ENCODE measurements at regions not wholly inside any gene's neighbourhood (a gene's known extent, or its start where the extent isn't known, plus 50 kb on each side); places are given as distances from the start of the nearest gene placed in this dataset.
"Not testable (repeated sequence)": the region's sequence is repeated elsewhere in the genome, so short reads cannot be mapped to it uniquely, and the experiment has no call there.

DNA sequence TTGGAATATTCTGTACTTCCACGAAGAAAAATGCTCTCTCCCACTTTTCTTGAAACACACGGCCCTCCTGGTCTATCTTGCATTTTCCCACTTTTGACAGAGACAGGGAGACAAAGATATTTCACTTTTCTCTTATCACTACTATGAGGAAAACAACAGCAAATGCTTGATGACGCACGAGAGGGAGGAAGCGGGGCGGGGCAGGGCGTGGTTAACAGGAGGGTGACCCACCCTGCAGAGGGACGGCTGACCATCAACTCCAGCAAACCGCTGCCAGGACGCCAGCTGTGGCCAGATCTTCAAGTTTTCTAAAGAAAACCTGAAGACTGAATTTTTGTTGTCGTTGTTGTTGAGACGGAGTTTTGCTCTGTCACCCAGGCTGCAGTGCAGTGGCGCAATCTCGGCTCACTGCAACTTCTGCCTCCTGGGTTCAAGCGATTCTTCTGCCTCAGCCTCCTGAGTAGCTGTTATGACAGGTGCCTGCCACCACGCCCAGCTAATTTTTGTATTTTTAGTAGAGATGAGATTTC lies 63.8 kb downstream of the NSUN5 start:
- H3K27me3 Mint-ChIP-seq; H3K4me3 Mint-ChIP-seq; H3K27ac Mint-ChIP-seq; intact Hi-C loops (cut with micrococcal nuclease); DNase-seq; H3K9me3 Mint-ChIP-seq; POLR2A ChIA-PET; H3K36me3 Mint-ChIP-seq; CTCF ChIA-PET; H3K4me1 Mint-ChIP-seq (ENCODE audit: low read depth): not testable (repeated sequence)

DNA sequence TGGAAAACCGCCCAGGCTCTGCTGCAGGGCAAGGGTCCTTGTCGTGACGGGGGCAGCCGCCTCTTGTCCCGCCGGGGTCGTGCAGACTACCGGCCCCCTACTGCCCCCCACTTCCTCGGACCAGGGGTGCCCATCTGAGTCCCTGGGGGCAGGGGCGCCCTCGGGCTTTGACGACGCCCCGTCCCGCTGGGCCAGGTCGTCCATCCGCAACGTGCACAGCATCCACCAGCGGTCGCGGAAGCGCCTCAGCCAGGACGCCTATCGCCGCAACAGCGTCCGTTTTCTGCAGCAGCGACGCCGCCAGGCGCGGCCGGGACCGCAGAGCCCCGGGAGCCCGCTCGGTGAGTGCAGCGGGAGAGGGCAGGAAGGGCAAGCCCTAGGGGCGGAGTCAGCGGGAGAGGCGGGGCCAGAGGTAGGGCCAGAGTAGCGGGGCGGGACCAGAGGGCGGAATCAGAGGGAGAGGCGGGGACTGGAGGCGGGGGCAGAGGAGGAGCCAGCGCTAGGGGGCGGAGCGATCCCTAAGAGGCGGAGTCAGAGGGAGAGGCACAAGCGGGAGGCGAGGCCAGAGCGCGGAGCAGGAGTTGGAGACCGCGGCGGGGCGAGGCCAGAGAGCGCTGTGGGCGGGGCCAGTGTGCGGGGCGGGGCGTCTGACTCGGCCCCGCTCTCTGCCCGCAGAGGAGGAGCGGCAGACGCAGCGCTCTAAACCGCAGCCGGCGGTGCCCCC lies 73.5 kb downstream of the NSUN5 start:
- intact Hi-C loops (cut with micrococcal nuclease); POLR2A ChIA-PET; H3K4me1 Mint-ChIP-seq (ENCODE audit: low read depth); H3K9me3 Mint-ChIP-seq; H3K36me3 Mint-ChIP-seq; CTCF ChIA-PET; H3K27me3 Mint-ChIP-seq; H3K27ac Mint-ChIP-seq; H3K4me3 Mint-ChIP-seq: not testable (repeated sequence)
- DNase-seq = peak; percentile 94

DNA sequence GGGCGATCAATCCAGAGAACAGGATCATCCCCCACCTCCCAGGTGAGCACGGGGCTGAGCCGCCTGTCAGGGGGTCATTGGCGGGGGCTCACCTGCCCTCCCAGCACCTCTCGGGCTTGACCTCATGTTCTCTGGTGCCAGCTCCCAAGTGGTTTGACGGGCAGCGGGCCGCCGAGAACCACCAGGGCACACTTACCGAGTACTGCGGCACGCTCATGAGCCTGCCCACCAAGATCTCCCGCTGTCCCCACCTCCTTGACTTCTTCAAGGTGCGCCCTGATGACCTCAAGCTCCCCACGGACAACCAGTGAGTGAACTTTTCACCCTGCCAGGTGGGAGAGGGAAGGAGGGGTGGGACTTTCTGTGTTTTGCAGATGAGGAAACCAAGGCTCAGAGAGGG lies 82.9 kb downstream of the NSUN5 start:
- H3K4me3 Mint-ChIP-seq; H3K27me3 Mint-ChIP-seq; H3K27ac Mint-ChIP-seq; H3K9me3 Mint-ChIP-seq; DNase-seq; H3K36me3 Mint-ChIP-seq; CTCF ChIA-PET; intact Hi-C loops (cut with micrococcal nuclease); H3K4me1 Mint-ChIP-seq (ENCODE audit: low read depth); POLR2A ChIA-PET: not testable (repeated sequence)

DNA sequence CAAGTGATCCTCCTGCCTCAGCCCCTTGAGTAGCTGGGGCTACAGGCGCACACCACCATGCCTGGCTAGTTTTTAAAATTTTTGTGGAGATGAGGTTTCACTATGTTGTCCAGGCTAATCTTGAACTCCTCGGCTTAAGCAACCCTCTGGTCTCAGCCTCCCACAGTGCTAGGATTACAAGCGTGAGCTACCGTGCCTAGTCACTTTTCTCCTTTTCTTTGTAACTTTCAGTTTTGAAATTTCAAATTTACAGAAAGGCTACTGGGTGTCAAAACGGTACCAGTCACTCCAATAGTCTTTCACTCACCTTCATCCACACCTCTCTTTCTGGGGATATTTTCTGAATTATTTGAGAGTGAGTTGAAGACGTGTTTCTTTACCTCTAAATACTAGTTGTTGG lies 86.9 kb downstream of the NSUN5 start:
- H3K27ac Mint-ChIP-seq; H3K4me1 Mint-ChIP-seq (ENCODE audit: low read depth); H3K27me3 Mint-ChIP-seq; DNase-seq; H3K4me3 Mint-ChIP-seq; H3K9me3 Mint-ChIP-seq; POLR2A ChIA-PET; CTCF ChIA-PET; H3K36me3 Mint-ChIP-seq; intact Hi-C loops (cut with micrococcal nuclease): not testable (repeated sequence)

DNA sequence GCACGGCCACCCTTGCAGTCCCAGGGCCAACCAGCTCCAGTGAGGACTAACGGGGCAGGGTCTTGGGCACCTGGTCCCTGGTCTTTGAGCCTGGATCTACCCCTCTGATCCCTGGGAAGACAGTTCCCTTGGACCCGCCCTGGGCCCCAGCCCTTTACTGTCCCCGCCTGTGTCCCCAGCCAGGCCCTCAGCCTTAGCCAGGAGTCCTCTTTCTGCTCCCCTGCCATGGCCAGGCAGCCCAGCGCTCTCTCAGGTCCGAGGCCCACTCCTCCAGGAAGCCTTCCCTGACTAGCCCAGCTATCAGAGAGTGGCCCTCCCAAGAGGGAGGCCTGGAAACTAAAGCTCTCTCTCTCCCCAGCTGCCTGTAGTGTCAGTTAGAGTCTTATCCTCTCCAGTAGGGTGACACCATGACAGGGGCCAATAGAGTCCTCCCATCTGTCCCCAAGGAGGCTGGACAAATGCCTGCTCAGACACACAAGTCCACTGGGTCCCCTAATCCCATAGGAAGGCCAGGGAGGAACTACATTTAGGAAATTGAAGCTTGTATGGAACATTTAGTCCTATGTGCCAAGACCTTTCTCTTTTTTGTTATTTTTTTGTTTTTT lies 87.8 kb downstream of the NSUN5 start:
- H3K27me3 Mint-ChIP-seq; intact Hi-C loops (cut with micrococcal nuclease); POLR2A ChIA-PET; DNase-seq; H3K9me3 Mint-ChIP-seq; H3K4me1 Mint-ChIP-seq (ENCODE audit: low read depth); H3K36me3 Mint-ChIP-seq; H3K27ac Mint-ChIP-seq; H3K4me3 Mint-ChIP-seq; CTCF ChIA-PET: not testable (repeated sequence)

DNA sequence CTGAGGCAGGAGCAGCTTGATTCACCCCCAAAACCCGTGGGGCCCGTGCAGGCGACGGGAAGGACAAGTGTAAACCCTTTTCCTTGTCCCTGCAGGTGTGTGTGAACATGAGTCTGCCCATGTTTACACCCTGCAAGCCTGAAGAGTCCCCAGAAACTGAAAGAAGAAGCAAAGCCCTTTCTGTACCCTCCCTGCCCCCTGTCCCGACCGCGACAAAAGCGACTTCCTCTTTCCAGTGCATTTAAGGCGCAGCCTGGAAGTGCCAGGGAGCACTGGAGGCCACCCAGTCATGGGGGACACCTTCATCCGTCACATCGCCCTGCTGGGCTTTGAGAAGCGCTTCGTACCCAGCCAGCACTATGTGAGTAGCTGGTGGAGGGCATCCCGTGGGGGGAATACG lies 88.3 kb downstream of the NSUN5 start:
- DNase-seq; H3K9me3 Mint-ChIP-seq; H3K27me3 Mint-ChIP-seq; H3K4me1 Mint-ChIP-seq (ENCODE audit: low read depth); H3K4me3 Mint-ChIP-seq; intact Hi-C loops (cut with micrococcal nuclease); POLR2A ChIA-PET; H3K27ac Mint-ChIP-seq; H3K36me3 Mint-ChIP-seq; CTCF ChIA-PET: not testable (repeated sequence)

DNA sequence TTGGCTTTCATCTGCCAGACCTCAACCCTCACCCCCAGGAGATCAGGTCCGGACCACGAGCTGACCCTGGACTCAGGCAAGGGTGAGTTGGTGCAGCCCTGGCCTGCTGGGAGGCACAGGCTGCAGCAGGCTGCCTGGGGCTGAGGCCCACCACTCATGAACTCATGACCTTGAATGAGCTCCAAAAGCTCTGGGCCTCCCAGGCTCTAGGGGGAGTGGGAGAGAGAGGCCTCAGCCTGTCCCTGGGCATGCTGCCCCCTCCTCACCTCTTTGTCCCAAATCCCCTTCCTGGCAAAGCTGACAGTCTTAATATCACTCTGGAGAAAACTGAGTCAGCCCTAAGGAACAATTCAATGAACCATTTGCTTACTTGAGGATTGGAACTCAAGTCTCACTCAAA lies 89.8 kb downstream of the NSUN5 start:
- H3K27ac Mint-ChIP-seq; CTCF ChIA-PET; intact Hi-C loops (cut with micrococcal nuclease); H3K4me1 Mint-ChIP-seq (ENCODE audit: low read depth); H3K9me3 Mint-ChIP-seq; H3K4me3 Mint-ChIP-seq; H3K36me3 Mint-ChIP-seq; H3K27me3 Mint-ChIP-seq; POLR2A ChIA-PET; DNase-seq: not testable (repeated sequence)

DNA sequence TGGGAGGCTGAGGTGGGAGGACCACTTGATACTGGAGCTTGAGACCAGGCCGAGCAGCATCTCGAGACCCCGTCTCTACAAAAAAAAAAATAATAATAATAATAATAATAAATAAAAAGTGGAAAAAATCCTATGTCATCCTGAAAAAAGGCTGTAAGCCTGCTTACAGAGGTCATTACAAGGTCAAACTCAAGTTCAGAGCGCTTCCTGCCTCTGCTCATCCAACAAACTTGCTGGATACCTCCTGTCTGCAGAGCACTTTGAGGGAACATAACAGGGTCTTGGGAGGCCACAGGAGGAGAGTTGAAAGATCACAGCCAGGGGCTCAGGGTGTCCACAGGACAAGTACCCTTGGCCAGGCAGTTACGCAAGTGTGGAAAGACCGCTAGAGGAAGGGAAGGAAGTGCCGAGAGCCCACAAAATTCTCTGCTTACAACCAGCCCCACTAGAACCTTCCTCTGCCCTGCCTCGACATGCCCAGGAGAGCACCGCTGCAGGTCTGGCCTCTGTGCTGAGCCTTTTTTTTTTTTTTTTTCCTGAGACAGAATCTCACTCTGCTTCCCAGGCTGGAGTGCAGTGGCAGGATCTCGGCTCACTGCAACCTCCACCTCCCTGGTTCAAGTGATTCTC lies 92.5 kb downstream of the NSUN5 start:
- H3K4me3 Mint-ChIP-seq; H3K27me3 Mint-ChIP-seq; POLR2A ChIA-PET; intact Hi-C loops (cut with micrococcal nuclease); H3K4me1 Mint-ChIP-seq (ENCODE audit: low read depth); CTCF ChIA-PET; H3K27ac Mint-ChIP-seq; H3K36me3 Mint-ChIP-seq; DNase-seq; H3K9me3 Mint-ChIP-seq: not testable (repeated sequence)

DNA sequence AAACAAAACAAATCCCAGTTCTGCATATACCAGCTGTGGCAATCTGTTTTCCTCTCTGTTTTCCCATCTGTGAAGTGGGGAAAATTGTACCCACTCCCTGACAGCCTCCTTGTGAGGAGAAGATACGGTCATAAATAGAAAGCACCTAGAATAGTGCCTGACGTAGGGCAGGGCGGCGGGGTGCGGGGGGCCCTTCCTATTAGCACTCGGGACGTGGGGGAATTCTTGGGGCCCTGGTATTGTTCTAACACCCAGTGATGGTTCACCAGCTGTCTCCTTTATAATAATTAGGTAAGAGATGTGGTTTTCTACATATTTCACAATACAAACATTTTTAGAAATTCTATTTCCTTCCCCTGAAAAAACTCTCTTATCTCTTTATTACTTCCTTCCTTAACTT lies 93.4 kb downstream of the NSUN5 start:
- DNase-seq; intact Hi-C loops (cut with micrococcal nuclease); CTCF ChIA-PET; H3K27ac Mint-ChIP-seq; H3K4me1 Mint-ChIP-seq (ENCODE audit: low read depth); H3K9me3 Mint-ChIP-seq; POLR2A ChIA-PET; H3K4me3 Mint-ChIP-seq; H3K36me3 Mint-ChIP-seq; H3K27me3 Mint-ChIP-seq: not testable (repeated sequence)

DNA sequence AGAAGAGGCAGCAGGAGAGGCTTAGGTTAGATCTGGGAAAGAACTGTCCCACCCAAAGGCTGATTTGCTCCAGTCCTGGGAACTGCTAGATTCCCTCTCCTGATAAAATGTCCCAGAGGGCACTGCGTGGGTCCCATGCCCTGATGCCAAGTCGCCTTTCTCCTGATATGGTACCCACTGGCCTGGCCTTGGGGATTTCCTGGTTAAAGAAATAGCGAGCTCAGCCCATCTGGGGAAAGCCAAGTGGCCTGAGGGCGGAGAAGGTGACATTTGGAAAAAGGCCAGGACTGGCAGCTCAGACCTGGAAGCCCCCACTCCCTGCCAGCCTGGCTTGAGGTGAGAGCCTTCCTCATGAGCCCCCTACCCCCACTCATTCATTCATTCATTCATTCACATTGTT lies 94.2 kb downstream of the NSUN5 start:
- H3K27me3 Mint-ChIP-seq; CTCF ChIA-PET; H3K4me1 Mint-ChIP-seq (ENCODE audit: low read depth); H3K36me3 Mint-ChIP-seq; H3K9me3 Mint-ChIP-seq; POLR2A ChIA-PET; H3K4me3 Mint-ChIP-seq; H3K27ac Mint-ChIP-seq; intact Hi-C loops (cut with micrococcal nuclease): not testable (repeated sequence)
- DNase-seq = peak; percentile 8

DNA sequence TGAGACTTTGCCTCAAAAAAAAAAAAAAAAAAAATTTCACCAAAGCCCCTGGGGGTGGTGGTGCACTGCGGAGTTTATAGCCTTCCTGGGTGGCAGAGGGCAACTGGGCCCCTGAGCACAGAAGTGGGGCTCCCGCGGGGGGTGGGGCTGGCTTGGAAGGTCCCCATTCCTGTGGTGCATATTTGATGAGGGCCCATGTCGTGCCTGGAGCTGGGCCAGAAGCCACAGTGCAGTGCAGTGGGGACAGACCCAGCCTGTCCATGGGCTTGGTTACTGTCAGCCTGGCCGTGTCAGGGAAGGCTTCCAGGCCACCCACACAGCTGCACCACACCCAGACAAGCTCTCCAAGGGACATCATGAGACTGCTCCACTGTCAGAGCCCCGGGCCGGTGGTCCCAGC lies 95.5 kb downstream of the NSUN5 start:
- DNase-seq, H3K4me3 Mint-ChIP-seq, POLR2A ChIA-PET: not testable (repeated sequence)

DNA sequence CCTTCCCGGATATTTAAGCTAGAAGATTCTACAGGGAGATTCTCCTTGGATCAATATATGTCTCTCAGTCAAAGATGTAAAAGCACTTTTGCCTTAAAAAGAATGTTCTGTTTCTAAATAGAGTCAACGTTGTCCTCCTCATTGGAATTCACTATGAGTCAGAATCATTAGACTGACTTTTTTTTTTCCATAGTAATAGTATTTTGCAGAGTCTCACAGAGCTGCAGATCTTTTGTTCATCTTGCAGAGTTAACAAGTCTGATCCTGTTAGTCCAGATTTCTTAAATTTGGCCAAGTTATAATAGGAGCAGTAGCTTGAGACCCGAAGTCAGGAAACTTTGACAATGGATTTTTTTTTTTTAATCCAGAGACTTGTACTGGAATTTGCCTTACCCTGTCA lies 103.0 kb downstream of the NSUN5 start:
- POLR2A ChIA-PET; H3K4me3 Mint-ChIP-seq; CTCF ChIA-PET; DNase-seq; intact Hi-C loops (cut with micrococcal nuclease); H3K36me3 Mint-ChIP-seq; H3K27ac Mint-ChIP-seq; H3K9me3 Mint-ChIP-seq; H3K27me3 Mint-ChIP-seq; H3K4me1 Mint-ChIP-seq (ENCODE audit: low read depth): not testable (repeated sequence)

More for the DNA sequence above, 95.5 kb downstream of the NSUN5 start:
- CTCF ChIA-PET; H3K4me1 Mint-ChIP-seq (ENCODE audit: low read depth); H3K9me3 Mint-ChIP-seq; intact Hi-C loops (cut with micrococcal nuclease); H3K36me3 Mint-ChIP-seq; H3K27ac Mint-ChIP-seq; H3K27me3 Mint-ChIP-seq: not testable (repeated sequence)

DNA sequence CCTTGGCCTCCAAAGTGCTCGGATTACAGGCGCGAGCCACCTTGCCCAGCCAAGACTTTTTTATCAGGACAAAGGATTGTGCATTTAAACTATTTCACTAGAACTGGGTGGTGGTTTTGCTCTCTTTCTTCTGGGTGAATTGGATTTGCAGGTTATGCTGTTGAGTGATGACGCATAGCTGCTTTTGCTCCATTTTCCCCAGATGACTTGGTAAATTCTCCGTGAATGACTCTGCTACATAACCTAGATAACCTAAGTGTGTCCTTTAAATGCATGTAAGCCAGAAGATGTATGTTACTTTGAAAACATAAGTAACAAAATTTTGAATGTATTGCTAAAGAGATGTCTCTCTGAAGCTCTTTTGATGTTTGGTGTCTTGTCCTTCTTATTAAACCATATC lies 103.7 kb downstream of the NSUN5 start:
- not testable (repeated sequence) for H3K9me3 Mint-ChIP-seq

More for the DNA sequence above, 103.7 kb downstream of the NSUN5 start:
- H3K4me3 Mint-ChIP-seq; H3K4me1 Mint-ChIP-seq (ENCODE audit: low read depth); H3K27me3 Mint-ChIP-seq; CTCF ChIA-PET; H3K36me3 Mint-ChIP-seq; POLR2A ChIA-PET; H3K27ac Mint-ChIP-seq; DNase-seq; intact Hi-C loops (cut with micrococcal nuclease): not testable (repeated sequence)

Data from activated CD4-positive, alpha-beta memory T cell treated with anti-CD3 and anti-CD28 coated beads for 36 hours (primary cell).